Activated naive CD4-positive, alpha-beta T cell treated with anti-CD3 and anti-CD28 coated beads for 36 hours (primary cell): ENCODE measurements at regions not wholly inside any gene's neighbourhood (a gene's known extent, or its start where the extent isn't known, plus 50 kb on each side); places are given as distances from the start of the nearest gene placed in this dataset.

ENCODE experiments used
- CTCF ChIA-PET: fragments of 350-600 bp; sonication (Branson Sonifier 250); formaldehyde crosslinking; loops from one replicate; lab custom pipeline; 2021; ENCODE audit warnings: antibody characterized with exemption; lab: Charles Lee
- DNase-seq: peaks from one replicate; pipeline ENCODE4 v3.0.0-alpha.2; 2020
- H3K27ac Mint-ChIP-seq: one replicate; pipeline ENCODE4 v1.8.0; 2021; ENCODE audit warnings: mild to moderate bottlenecking, mixed read lengths
- H3K27me3 Mint-ChIP-seq: one replicate; pipeline ENCODE4 v1.8.0; 2021; ENCODE audit warnings: low read depth, mixed read lengths
- H3K36me3 Mint-ChIP-seq: one replicate; pipeline ENCODE4 v1.8.0; 2021; ENCODE audit warnings: low read depth, mixed read lengths
- H3K4me1 Mint-ChIP-seq: one replicate; pipeline ENCODE4 v1.8.0; 2021; ENCODE audit warnings: low read depth, mixed read lengths
- H3K4me3 Mint-ChIP-seq: one replicate; pipeline ENCODE4 v1.8.0; 2021; ENCODE audit warnings: mild to moderate bottlenecking, moderate library complexity, mixed read lengths
- H3K9me3 Mint-ChIP-seq: one replicate; pipeline ENCODE4 v1.8.0; 2021; ENCODE audit warnings: mixed read lengths
- intact Hi-C: fragments of 100-400 bp; cut with micrococcal nuclease; formaldehyde crosslinking; loops from one replicate; pipeline ENCODE4 v1.15.1; 2023

DNA sequence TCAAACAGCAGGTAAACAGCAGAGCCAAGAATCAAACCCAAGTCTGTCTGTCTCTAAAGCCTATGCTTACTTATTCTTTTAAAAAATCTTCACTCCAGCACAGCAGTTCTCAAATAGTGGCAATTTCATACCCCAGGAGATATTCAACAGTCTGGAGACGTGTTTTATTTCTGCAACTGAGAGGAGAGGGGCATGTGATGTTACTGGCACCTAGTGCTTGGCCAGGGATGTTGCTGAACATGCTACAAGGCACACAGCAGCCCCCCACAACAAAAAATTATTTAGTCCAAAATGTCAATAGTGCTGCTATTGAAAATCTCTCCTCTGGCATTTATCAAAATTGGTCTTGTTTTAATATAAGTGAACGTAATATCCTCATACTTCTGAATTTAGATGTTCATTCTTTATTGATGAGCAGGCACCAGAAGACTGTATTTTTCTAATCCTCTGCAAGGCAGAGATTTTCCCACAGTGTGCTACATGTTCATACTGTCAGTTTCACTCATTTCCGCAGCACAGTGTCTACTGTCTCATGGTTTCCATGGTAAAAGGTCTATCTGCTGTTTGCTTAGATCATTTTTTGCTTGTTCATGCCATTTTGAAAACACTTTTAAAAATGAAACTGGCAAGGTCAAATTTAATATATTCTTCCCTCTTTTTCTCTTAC lies 90.5 kb downstream of the LRATD1 start:
- CTCF ChIA-PET = no interaction called here
- Mint-ChIP-seq H3K4me3 (no peak overlapping the region), H3K4me1 (no peaks in the 10 kb centered on the region), H3K27ac (no peak overlapping the region), H3K36me3 (no peaks in the 10 kb centered on the region), H3K27me3 (peaks cover 3% of the 10 kb centered on the region), H3K9me3 (no peaks in the 10 kb centered on the region)
- DNase-seq = no peak
- intact Hi-C loops = no loop called here

DNA sequence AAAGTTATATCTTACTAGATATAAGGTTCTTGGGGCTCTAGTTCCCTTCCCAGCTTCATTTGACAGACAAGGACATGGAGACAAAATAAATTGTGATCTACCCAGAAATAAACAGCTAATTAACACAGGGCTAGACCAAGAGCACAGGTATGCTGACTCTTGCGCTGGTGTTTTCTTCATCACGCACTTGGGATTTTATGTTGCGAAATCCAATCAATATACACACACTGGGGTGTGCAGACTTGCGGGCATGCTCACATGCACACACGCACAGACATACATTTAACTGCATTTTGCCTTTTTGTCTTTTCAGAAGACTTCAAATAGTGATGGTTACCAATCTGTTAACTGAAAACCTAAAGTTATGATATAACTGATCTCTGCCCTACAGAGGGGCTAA lies 91.2 kb downstream of the LRATD1 start:
- no peak for DNase-seq
- H3K4me3 Mint-ChIP-seq = no peak overlapping the region
- H3K27me3 Mint-ChIP-seq = peaks cover 3% of the 10 kb centered on the region
- no peaks in the 10 kb centered on the region for H3K9me3 Mint-ChIP-seq
- no peak overlapping the region for H3K27ac Mint-ChIP-seq
- H3K4me1 Mint-ChIP-seq = no peaks in the 10 kb centered on the region
- H3K36me3 Mint-ChIP-seq = no peaks in the 10 kb centered on the region
- CTCF ChIA-PET = interaction anchor here (0.5 kb wide), 1 partner anchor 222 kb away, joined by 3 read pairs; no protein-coding TSS in a partner anchor
- intact Hi-C loops = no loop called here

DNA sequence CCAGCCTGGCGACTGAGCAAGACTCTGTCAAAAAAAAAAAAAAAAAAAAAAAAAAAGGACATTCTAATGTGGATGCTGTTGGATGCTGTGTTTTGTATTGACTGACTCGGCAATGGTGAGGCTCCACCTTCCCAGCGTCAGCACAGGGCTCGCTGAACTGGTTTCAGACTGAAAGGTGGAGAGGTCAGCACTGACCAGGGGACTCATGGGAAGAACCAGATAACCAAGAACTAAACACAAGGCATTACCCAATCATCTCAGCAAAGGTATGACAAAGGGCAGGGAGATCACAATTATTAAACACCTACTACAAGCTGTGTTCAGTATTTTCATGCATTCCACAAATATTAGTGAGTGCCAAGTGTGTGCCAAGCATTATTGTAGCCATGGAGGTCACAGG lies 103.2 kb downstream of the LRATD1 start:
- DNase-seq = no peak
- no peak overlapping the region for H3K4me3 Mint-ChIP-seq
- no peaks in the 10 kb centered on the region for H3K4me1 Mint-ChIP-seq
- CTCF ChIA-PET = no interaction called here
- H3K9me3 Mint-ChIP-seq = no peaks in the 10 kb centered on the region
- intact Hi-C loops = no loop called here
- H3K27me3 Mint-ChIP-seq = peaks cover 6% of the 10 kb centered on the region
- H3K27ac Mint-ChIP-seq = no peak overlapping the region
- H3K36me3 Mint-ChIP-seq = no peaks in the 10 kb centered on the region

DNA sequence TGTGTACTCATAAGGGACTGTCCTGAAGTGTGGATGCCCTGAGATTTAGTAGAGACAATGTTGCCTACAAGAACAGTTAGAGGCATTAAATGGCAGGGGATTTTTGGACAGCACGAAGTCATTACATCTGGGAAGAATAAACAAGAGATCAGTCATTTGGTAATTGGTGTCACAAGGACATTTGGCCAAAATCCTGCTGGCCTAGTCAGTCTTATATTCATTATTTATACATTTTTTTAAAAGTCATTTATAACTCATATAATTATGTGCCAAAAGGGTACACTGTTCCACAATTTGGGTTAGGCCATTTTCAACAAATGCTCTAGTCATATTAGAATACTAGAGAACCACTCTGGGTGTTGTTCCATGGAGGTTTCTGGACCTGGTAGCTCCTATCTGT lies 104.7 kb downstream of the LRATD1 start:
- no peak overlapping the region for H3K27ac Mint-ChIP-seq
- intact Hi-C loops = no loop called here
- H3K9me3 Mint-ChIP-seq = no peaks in the 10 kb centered on the region
- H3K27me3 Mint-ChIP-seq = peaks cover 6% of the 10 kb centered on the region
- CTCF ChIA-PET = no interaction called here
- H3K4me1 Mint-ChIP-seq = no peaks in the 10 kb centered on the region
- H3K4me3 Mint-ChIP-seq = no peak overlapping the region
- H3K36me3 Mint-ChIP-seq = no peaks in the 10 kb centered on the region
- no peak for DNase-seq

DNA sequence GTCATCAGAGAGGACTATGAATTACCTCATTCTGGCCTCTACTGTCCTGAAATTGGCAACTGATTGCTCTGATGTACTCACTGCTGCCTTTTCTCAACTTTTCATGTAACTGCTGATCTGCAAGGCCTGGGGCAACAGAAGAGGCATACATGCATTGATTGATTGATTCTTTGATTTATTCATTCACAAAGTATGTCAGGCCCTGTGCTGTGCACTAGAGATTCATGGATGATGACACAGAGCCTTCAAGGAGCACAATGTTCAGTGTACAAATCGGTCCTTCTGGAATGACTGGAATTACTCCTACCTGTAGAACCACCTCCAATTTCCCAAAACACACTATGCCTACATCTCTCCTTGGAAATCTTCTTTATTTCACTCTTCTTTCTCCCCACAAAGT lies 111.3 kb downstream of the LRATD1 start:
- H3K4me3 Mint-ChIP-seq = no peak overlapping the region
- CTCF ChIA-PET = no interaction called here
- DNase-seq = no peak
- H3K27ac Mint-ChIP-seq = no peak overlapping the region
- intact Hi-C loops = no loop called here
- no peaks in the 10 kb centered on the region for H3K36me3 Mint-ChIP-seq
- H3K9me3 Mint-ChIP-seq = no peaks in the 10 kb centered on the region
- H3K27me3 Mint-ChIP-seq = peaks cover 3% of the 10 kb centered on the region
- H3K4me1 Mint-ChIP-seq = no peaks in the 10 kb centered on the region

DNA sequence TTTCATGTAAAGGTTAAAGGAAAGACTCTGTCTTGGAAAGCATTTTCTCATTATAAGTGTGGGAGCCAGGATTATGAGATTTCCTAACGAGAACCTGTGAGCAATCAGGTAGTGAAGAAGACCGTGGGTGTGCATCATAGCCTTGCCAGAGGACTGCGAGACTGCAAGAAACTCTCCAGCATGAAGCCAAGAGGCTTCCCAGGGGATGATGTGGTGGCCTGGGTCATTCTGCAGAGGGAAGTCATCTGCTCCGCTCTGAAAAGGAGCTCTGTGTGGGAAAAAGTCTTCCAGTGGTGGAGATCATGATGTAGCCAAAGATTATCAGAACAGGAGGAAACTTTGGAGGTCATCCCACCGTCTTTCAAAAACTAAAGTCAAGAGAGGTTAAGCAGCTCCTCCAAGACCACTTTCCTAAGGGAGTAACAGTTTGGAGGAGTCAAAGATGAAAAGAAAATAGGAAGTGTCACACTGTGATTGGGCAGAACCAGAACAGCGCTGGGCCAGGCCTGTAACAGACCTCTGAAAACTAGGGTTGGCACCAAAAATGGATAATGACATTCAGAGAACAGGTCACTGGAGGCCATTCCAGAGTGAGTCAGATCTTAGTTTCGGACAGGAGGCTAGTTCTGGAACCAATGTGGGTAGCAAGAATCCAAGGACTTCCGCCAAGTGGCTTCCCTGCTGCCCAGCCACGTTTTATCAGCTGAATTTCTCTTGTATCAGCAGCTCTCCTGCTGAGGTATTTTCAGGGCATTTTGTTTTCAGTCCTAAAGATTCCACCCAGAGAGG lies 113.0 kb downstream of the LRATD1 start:
- H3K4me3 Mint-ChIP-seq = no peak overlapping the region
- intact Hi-C loops = no loop called here
- peaks cover 2% of the 10 kb centered on the region for H3K9me3 Mint-ChIP-seq
- no peaks in the 10 kb centered on the region for H3K36me3 Mint-ChIP-seq
- H3K4me1 Mint-ChIP-seq = no peaks in the 10 kb centered on the region
- CTCF ChIA-PET = no interaction called here
- no peaks in the 10 kb centered on the region for H3K27me3 Mint-ChIP-seq
- no peak for DNase-seq
- no peak overlapping the region for H3K27ac Mint-ChIP-seq

DNA sequence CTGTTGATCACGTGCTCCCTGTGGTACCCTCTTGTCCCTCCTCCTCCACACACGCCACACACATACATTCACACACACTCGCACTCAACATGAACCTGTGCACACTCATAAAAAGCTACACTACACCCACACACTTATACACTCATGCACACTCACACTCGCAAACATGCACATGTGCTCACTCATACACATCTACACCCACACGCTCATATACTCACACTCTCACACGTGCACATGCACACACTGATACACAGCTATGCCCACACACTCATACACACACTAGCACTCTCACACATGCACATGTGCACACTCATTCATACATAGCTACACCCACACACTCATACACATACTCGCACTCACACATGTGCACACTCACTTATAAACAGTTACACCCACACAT lies 113.6 kb downstream of the LRATD1 start:
- CTCF ChIA-PET = no interaction called here
- no peak overlapping the region for H3K4me3 Mint-ChIP-seq
- no peak for DNase-seq
- H3K36me3 Mint-ChIP-seq = no peaks in the 10 kb centered on the region
- intact Hi-C loops = no loop called here
- no peak overlapping the region for H3K27ac Mint-ChIP-seq
- no peaks in the 10 kb centered on the region for H3K27me3 Mint-ChIP-seq
- peaks cover 2% of the 10 kb centered on the region for H3K9me3 Mint-ChIP-seq
- no peaks in the 10 kb centered on the region for H3K4me1 Mint-ChIP-seq

DNA sequence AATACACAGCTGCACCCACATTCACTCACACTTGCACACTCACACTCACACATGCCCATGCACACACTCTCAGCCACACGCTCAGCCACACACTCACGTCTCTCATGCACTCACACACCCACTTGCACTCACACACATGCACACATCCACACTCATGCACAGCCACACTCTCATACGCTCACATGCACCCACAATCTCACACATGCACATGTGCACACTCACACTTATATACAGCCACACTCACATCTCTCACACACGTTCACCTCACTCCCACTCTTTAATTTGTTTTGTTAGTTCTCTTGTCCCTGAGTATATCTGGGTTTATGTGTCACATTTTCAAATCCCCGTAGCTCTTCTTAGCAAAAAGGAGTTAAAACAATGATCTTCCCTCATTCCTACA lies 114.9 kb downstream of the LRATD1 start:
- intact Hi-C loops = no loop called here
- no peaks in the 10 kb centered on the region for H3K36me3 Mint-ChIP-seq
- H3K27me3 Mint-ChIP-seq = no peaks in the 10 kb centered on the region
- H3K4me1 Mint-ChIP-seq = no peaks in the 10 kb centered on the region
- H3K27ac Mint-ChIP-seq = no peak overlapping the region
- H3K9me3 Mint-ChIP-seq = peaks cover 2% of the 10 kb centered on the region
- CTCF ChIA-PET = no interaction called here
- no peak for DNase-seq
- no peak overlapping the region for H3K4me3 Mint-ChIP-seq

DNA sequence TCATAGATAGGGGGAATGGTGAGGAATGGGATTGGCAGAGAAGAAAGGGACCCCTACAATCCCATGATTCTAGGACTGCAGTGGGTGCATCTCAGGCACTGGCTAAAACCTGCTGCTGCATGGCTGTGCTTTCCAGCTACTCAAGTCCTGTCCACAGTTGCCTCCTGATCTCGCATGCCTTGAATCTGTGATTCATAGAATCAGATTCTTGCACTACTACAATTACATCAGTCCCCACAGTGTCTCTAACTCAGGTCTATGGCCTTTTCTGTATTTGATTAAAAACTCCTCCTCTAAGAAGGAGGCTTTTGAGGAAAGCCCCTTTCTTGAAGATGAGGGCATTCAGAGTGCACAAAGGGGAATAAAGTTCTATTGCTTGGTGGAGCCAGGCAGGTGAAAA lies 117.4 kb downstream of the LRATD1 start:
- no peak for DNase-seq
- CTCF ChIA-PET = no interaction called here
- Mint-ChIP-seq H3K4me1 (no peaks in the 10 kb centered on the region), H3K36me3 (no peaks in the 10 kb centered on the region), H3K27ac (no peak overlapping the region), H3K9me3 (peaks cover 2% of the 10 kb centered on the region), H3K27me3 (peaks cover 2% of the 10 kb centered on the region), H3K4me3 (no peak overlapping the region)
- intact Hi-C loops = no loop called here

DNA sequence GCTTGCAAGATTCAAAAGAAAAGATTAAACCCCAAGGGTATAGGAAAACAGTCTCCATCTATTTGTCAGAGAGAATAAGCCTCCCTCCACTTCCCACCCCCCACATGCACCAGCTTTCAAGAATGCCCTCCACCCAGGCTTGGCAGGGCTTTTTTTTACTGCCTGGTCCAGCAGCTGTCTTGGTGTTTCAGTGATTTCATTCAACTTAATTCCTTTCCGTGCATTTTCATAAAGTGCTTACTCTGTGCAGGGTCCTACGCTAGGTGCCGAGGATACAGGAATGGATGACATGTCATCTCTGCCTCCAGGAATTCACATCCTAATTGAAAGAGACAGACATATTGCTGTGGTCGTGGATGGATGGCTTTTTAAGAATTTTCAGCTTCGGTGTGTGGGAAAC lies 117.9 kb downstream of the LRATD1 start:
- no peak for DNase-seq
- no peaks in the 10 kb centered on the region for H3K4me1 Mint-ChIP-seq
- H3K27ac Mint-ChIP-seq = no peak overlapping the region
- H3K36me3 Mint-ChIP-seq = no peaks in the 10 kb centered on the region
- peaks cover 2% of the 10 kb centered on the region for H3K27me3 Mint-ChIP-seq
- intact Hi-C loops = no loop called here
- CTCF ChIA-PET = no interaction called here
- H3K4me3 Mint-ChIP-seq = no peak overlapping the region
- peaks cover 2% of the 10 kb centered on the region for H3K9me3 Mint-ChIP-seq

DNA sequence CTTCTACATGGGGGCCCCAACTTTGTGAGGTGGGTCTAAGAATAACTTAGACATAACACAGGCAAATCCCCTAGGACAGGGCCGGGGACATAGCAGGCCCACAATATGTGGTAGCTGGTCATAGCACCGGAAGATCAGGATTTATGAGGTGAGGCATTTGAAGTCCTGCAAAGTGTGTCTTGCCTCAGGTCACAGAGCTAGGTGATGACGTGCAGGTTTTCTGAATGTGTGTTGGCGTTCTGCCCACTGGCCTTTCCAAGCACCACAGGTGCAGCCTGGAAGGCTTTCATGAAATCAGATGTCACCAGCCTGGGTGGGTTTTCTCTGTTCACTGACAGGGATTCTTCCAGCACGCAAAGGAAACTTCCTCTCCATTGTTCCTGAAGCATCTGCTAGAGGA lies 119.1 kb downstream of the LRATD1 start:
- DNase-seq = no peak
- H3K4me1 Mint-ChIP-seq = no peaks in the 10 kb centered on the region
- H3K27me3 Mint-ChIP-seq = peaks cover 2% of the 10 kb centered on the region
- CTCF ChIA-PET = no interaction called here
- intact Hi-C loops = no loop called here
- H3K4me3 Mint-ChIP-seq = no peak overlapping the region
- H3K27ac Mint-ChIP-seq = no peak overlapping the region
- peaks cover 2% of the 10 kb centered on the region for H3K9me3 Mint-ChIP-seq
- H3K36me3 Mint-ChIP-seq = no peaks in the 10 kb centered on the region

DNA sequence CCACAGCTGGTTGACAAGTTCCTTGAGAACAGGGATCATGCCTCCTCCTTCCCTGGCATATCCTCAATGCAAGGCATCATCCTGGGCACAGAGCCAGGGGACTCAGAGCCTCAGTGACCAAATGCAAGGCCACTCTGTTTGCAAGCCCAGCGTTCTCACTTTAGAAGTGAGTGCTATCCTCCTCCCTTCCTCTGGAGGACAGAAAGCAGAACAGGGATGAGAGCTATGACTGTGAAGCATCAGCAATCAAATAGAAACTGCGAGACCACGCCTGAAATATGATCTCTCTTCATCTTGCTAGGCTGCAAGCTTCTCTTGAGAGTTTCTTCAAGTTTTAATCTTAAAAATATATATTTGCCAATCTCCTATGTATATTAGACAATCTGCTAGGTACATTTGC lies 119.8 kb downstream of the LRATD1 start:
- Mint-ChIP-seq H3K9me3 (peaks cover 2% of the 10 kb centered on the region), H3K36me3 (no peaks in the 10 kb centered on the region), H3K4me3 (no peak overlapping the region), H3K27me3 (peaks cover 2% of the 10 kb centered on the region), H3K27ac (no peak overlapping the region), H3K4me1 (no peaks in the 10 kb centered on the region)
- CTCF ChIA-PET = no interaction called here
- intact Hi-C loops = no loop called here
- no peak for DNase-seq

DNA sequence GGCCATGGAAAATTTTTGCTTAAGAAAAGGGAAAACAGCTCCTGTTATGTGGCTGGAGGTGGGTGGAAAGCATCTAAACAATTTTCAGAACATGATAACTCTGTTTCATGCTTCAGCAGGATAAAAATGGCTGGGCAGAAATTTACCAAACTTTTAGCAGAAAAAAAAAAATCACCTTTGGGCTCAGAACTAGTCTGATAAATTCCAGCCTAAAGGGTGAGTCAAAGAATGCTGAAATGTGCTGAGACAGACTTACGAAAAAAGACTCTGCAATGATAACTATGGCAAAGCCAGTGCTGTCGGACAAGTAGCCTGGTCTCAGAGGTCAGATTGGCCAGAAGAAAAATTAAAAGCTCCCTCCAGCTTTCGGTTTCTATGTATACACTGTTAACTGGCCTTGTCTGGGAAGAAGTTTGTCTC lies 123.6 kb downstream of the LRATD1 start:
- no peak overlapping the region for H3K4me3 Mint-ChIP-seq
- H3K27me3 Mint-ChIP-seq = peaks cover 2% of the 10 kb centered on the region
- H3K9me3 Mint-ChIP-seq = no peaks in the 10 kb centered on the region
- DNase-seq = no peak
- no peak overlapping the region for H3K27ac Mint-ChIP-seq
- CTCF ChIA-PET = no interaction called here
- intact Hi-C loops = no loop called here
- H3K36me3 Mint-ChIP-seq = no peaks in the 10 kb centered on the region
- H3K4me1 Mint-ChIP-seq = no peaks in the 10 kb centered on the region
